ENCODE measurements at regions not wholly inside any gene's neighbourhood (a gene's known extent, or its start where the extent isn't known, plus 50 kb on each side); places are given as distances from the start of the nearest gene placed in this dataset.

- TF ChIP-seq CTCF (IDR thresholded peaks at IDR 0.05): no peak
- TF ChIP-seq POLR2A (IDR thresholded peaks at IDR 0.05): no peak
Measured at GRCh38 chr4:22237846-22238494, 277.9 kb downstream of the ADGRA3 start.
